Adrenal gland (tissue), 5 donors: ENCODE measurements at regions not wholly inside any gene's neighbourhood (a gene's known extent, or its start where the extent isn't known, plus 50 kb on each side); places are given as distances from the start of the nearest gene placed in this dataset.

ENCODE experiments used
- CTCF ChIP-seq, 6 experiments: fragments of 450-650 bp in 4 of 6; fragments of 200-600 bp in 2 of 6; sonication (generic) in 1 of 6; IDR thresholded peaks; 1 replicate in 5 of 6; 2 replicates in 1 of 6; pipeline versions ENCODE4 v1.5.1 to v1.8.0; 2016 to 2021; ENCODE audit warnings: antibody characterized with exemption in 6 of 6, mild to moderate bottlenecking in 2 of 6, moderate library complexity in 1 of 6
- POLR2A ChIP-seq, 2 donors: fragments of 450-650 bp; IDR thresholded peaks; one replicate each; pipeline ENCODE4 v1.6.1; 2017; ENCODE audit warnings: antibody characterized with exemption in 2 of 2, mild to moderate bottlenecking in 2 of 2, moderate library complexity in 1 of 2
- donor health status: DM: no; HTN: no; CAD: no.

GRCh38 chr12:75909714-75910656 lies 121.6 kb downstream of the PHLDA1 start:
- TF ChIP-seq CTCF (IDR thresholded peaks at IDR 0.05) (no peak), POLR2A (IDR thresholded peaks at IDR 0.05) (no peak)
